ENCODE measurements at regions not wholly inside any gene's neighbourhood (a gene's known extent, or its start where the extent isn't known, plus 50 kb on each side); places are given as distances from the start of the nearest gene placed in this dataset.

GRCh38 chr1:212515329-212515760 lies 82.6 kb downstream of the NENF start:
- TF ChIP-seq, protein P1, sequence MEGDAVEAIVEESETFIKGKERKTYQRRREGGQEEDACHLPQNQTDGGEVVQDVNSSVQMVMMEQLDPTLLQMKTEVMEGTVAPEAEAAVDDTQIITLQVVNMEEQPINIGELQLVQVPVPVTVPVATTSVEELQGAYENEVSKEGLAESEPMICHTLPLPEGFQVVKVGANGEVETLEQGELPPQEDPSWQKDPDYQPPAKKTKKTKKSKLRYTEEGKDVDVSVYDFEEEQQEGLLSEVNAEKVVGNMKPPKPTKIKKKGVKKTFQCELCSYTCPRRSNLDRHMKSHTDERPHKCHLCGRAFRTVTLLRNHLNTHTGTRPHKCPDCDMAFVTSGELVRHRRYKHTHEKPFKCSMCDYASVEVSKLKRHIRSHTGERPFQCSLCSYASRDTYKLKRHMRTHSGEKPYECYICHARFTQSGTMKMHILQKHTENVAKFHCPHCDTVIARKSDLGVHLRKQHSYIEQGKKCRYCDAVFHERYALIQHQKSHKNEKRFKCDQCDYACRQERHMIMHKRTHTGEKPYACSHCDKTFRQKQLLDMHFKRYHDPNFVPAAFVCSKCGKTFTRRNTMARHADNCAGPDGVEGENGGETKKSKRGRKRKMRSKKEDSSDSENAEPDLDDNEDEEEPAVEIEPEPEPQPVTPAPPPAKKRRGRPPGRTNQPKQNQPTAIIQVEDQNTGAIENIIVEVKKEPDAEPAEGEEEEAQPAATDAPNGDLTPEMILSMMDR (IDR thresholded peaks at IDR 0.05 in 2 of 3, conservative IDR thresholded peaks at IDR 0.05 in 1 of 3; ENCODE audit: control insufficient read depth in 2 of 3, extremely low read depth in 1 of 3, insufficient read depth in 1 of 3, low read depth in 3 of 3, low read length in 3 of 3) = no peak
- TF ChIP-seq RFX5 (IDR thresholded peaks at IDR 0.05; ENCODE audit: low read depth, low read length) = no peak
- no peak for TF ChIP-seq EP300 (IDR thresholded peaks at IDR 0.05; ENCODE audit: borderline replicate concordance in 1 of 2, control insufficient read depth in 1 of 2, low read depth in 2 of 2, low read length in 2 of 2)
- TF ChIP-seq EZH2 (IDR thresholded peaks at IDR 0.05; ENCODE audit: borderline replicate concordance, control insufficient read depth, low read depth, low read length) = no peak
- no peak for TF ChIP-seq REST (IDR thresholded peaks at IDR 0.05; ENCODE audit: low read depth, low read length)
- TF ChIP-seq ZNF217 (IDR thresholded peaks at IDR 0.05) = no peak
- no peak for TF ChIP-seq NFIC (IDR thresholded peaks at IDR 0.05; ENCODE audit: low read depth, low read length)
- TF ChIP-seq POLR2AphosphoS5 (IDR thresholded peaks at IDR 0.05; ENCODE audit: low read length) = no peak
- TF ChIP-seq BHLHE40 (IDR thresholded peaks at IDR 0.05; ENCODE audit: borderline replicate concordance in 1 of 2, low read depth in 2 of 2, low read length in 1 of 2) = no peak
- no peak for TF ChIP-seq USF1 (IDR thresholded peaks at IDR 0.05; ENCODE audit: borderline replicate concordance, extremely low read length, insufficient read depth, low read depth, low read length)
- TF ChIP-seq KDM1A (IDR thresholded peaks at IDR 0.05; ENCODE audit: borderline replicate concordance) = no peak
